ENCODE measurements at regions not wholly inside any gene's neighbourhood (a gene's known extent, or its start where the extent isn't known, plus 50 kb on each side); places are given as distances from the start of the nearest gene placed in this dataset.

- TF ChIP-seq CTCF (IDR thresholded peaks at IDR 0.05; ENCODE audit: borderline replicate concordance, control extremely low read depth, extremely low read depth, insufficient read depth, missing control alignments) = no peak
- in situ Hi-C loops (cut with MboI; ENCODE audit: low sequenced_read_pairs, unreplicated experiment) = no loop called here
Observed at GRCh38 chr22:19593991-19594569, 69.9 kb upstream of the CLDN5 start.

DNA sequence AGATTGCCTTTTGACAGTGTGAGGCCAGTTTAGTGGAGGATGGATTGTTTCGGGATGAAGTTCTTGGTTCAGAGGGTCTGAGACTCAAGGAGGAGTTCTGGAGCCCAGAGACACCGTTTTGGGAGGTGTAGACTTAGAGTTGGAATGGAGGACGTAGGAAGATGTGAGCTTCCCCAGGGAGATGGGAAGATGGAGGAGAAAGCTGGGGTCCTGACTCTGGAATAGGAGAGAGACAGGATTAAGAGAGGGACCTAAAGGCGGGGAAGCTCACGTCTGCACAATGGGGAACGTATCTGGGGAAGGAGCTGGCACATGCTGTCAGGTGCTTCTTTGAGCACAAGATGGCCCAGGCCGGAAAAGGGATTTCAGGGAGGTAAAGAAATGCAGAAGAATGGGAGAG, 71.3 kb upstream of the CLDN5 start:
- no peak for DNase-seq (ENCODE audit: low spot score)
- TF ChIP-seq CTCF (IDR thresholded peaks at IDR 0.05; ENCODE audit: borderline replicate concordance, control extremely low read depth, extremely low read depth, insufficient read depth, missing control alignments) = no peak
- in situ Hi-C loops (cut with MboI; ENCODE audit: low sequenced_read_pairs, unreplicated experiment) = no loop called here

More at GRCh38 chr22:19593991-19594569, 69.9 kb upstream of the CLDN5 start:
- DNase-seq (ENCODE audit: low spot score) = no peak

- DNase-seq (ENCODE audit: low spot score) = no peak
- TF ChIP-seq CTCF (IDR thresholded peaks at IDR 0.05; ENCODE audit: borderline replicate concordance, control extremely low read depth, extremely low read depth, insufficient read depth, missing control alignments) = no peak
- in situ Hi-C loops (cut with MboI; ENCODE audit: low sequenced_read_pairs, unreplicated experiment) = no loop called here
Observed at GRCh38 chr22:19596680-19597398, 72.6 kb upstream of the CLDN5 start.

DNA sequence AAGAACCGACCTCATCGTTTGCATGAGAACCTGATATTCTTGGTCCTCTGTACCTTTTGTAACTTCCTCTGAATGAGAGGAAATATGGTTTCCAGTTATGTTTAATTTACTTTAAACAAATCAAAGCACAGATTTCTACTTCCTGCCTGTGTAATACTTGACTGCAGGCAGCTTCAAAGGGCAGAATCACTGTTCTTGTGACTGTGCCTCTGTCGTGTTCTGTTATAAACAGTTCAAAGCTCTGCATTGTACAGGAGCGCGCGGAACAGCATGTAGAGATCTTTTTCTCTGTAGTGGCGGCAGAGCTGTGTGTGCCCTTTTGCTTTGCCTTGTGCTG, 73.2 kb upstream of the CLDN5 start:
- no peak for DNase-seq (ENCODE audit: low spot score)
- TF ChIP-seq CTCF (IDR thresholded peaks at IDR 0.05; ENCODE audit: borderline replicate concordance, control extremely low read depth, extremely low read depth, insufficient read depth, missing control alignments) = no peak
- in situ Hi-C loops (cut with MboI; ENCODE audit: low sequenced_read_pairs, unreplicated experiment) = no loop called here

DNA sequence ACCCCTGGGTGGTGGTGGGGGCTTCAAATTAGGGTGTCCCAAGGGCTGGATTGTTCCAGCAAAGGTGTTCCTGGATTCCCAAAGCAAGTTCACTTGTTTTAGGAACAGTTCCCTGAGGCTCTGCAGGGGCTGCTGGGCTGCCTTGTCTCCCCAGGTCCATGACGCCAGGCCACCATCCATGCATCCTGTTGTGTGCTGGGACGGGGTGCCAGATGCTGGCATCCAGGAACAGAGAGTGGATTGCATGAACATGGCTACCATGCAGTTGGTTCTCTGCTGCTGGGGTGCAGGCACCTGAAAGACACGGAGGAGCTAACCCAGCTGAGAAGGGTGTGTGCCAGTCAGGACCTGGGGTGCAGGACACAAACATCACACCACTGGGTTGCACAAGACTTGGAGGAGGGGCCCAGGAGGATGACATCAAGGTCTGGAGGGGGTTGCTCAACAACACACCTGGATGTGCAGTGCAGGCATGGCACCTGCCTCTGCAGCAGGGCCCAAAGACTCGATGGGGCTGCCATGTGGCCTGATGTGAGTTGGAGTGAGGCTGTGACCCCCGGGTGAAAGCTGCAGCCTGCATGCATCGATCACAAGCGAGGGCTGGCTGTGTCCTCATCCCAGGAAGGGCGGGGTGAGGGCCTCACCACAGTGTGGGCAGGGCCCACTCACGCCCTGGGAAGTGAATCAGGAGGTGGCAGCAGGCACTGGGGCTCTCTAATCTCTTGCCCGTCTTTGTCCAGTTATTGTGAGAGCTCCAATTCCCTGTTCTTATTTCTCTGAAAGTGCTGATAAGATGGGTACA, 74.0 kb upstream of the CLDN5 start:
- in situ Hi-C loops (cut with MboI; ENCODE audit: low sequenced_read_pairs, unreplicated experiment) = no loop called here
- DNase-seq (ENCODE audit: low spot score) = no peak
- no peak for TF ChIP-seq CTCF (IDR thresholded peaks at IDR 0.05; ENCODE audit: borderline replicate concordance, control extremely low read depth, extremely low read depth, insufficient read depth, missing control alignments)

DNA sequence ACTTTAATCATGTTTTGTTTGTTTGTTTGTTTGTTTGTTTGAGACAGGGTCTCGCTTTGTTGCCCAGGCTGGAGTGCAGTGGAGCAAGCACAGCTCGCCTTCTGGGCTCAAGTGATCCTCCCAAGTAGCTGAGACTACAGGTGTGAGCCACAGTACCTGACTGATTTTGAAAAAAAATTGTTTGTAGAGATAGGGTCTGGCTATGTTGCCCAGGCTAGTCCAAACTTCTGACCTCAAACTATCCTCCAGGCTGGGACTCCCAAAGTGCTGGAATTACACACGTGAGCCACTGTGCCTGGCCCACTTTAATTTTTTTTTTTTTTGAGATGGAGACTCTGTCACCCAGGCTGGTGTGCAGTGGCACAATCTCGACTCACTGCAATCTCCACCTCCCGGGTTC, 74.8 kb upstream of the CLDN5 start:
- in situ Hi-C loops (cut with MboI; ENCODE audit: low sequenced_read_pairs, unreplicated experiment) = no loop called here
- TF ChIP-seq CTCF (IDR thresholded peaks at IDR 0.05; ENCODE audit: borderline replicate concordance, control extremely low read depth, extremely low read depth, insufficient read depth, missing control alignments) = no peak
- no peak for DNase-seq (ENCODE audit: low spot score)

All from GM13976 (cell line).